Natural killer cell (primary cell): ENCODE measurements at regions not wholly inside any gene's neighbourhood (a gene's known extent, or its start where the extent isn't known, plus 50 kb on each side); places are given as distances from the start of the nearest gene placed in this dataset.

Experiments
- ATAC-seq, 3 donors: fragments of 150-1000 bp in 2 of 3; fragments of 200-7000 bp in 1 of 3; cut with Tn5 transposase; 1 replicate in 1 of 3; 2 replicates in 2 of 3; pipeline ENCODE4 v1.10.0; 2021; ENCODE audit warnings: mild to moderate bottlenecking in 2 of 3, moderate library complexity in 2 of 3
- DNase-seq, 2 donors: peaks; one replicate each; pipeline versions ENCODE4 v3.0.0 to v3.0.0-alpha.2; 2013 to 2021; ENCODE audit warnings: mixed read lengths in 1 of 2
- H3K27ac ChIP-seq: one replicate; pipeline ENCODE4 v1.5.1; 2013; ENCODE audit warnings: mild to moderate bottlenecking, low read length
- H3K27me3 ChIP-seq: one replicate; pipeline ENCODE4 v1.6.1; 2013; ENCODE audit warnings: low read length; ENCODE audit not compliant: control insufficient read depth, insufficient read depth
- H3K36me3 ChIP-seq: one replicate; pipeline ENCODE4 v1.6.1; 2013; ENCODE audit warnings: low read length; ENCODE audit not compliant: control insufficient read depth, insufficient read depth
- H3K4me1 ChIP-seq: one replicate; pipeline ENCODE4 v1.6.1; 2013; ENCODE audit warnings: low read length; ENCODE audit not compliant: control insufficient read depth, insufficient read depth
- H3K4me3 ChIP-seq: one replicate; pipeline ENCODE4 v1.5.1; 2013; ENCODE audit warnings: low read length
- H3K9me3 ChIP-seq: one replicate; pipeline ENCODE4 v1.6.1; 2013; ENCODE audit warnings: low read length; ENCODE audit not compliant: control insufficient read depth, insufficient read depth
- H3K27ac Mint-ChIP-seq, 2 donors: one replicate each; pipeline ENCODE4 v1.8.0; 2022; ENCODE audit warnings: mild to moderate bottlenecking in 2 of 2, mixed read lengths in 2 of 2, moderate library complexity in 1 of 2
- H3K27me3 Mint-ChIP-seq, 2 donors: one replicate each; pipeline ENCODE4 v1.8.0; 2022; ENCODE audit warnings: low read depth in 2 of 2, mixed read lengths in 2 of 2
- H3K36me3 Mint-ChIP-seq: one replicate; pipeline ENCODE4 v1.8.0; 2022; ENCODE audit warnings: mixed read lengths
- H3K4me1 Mint-ChIP-seq, 2 donors: one replicate each; pipeline ENCODE4 v1.8.0; 2022; ENCODE audit warnings: mixed read lengths in 2 of 2
- H3K4me3 Mint-ChIP-seq: one replicate; pipeline ENCODE4 v1.8.0; 2022; ENCODE audit warnings: mild to moderate bottlenecking, moderate library complexity, mixed read lengths
- H3K9me3 Mint-ChIP-seq, 2 donors: one replicate each; pipeline ENCODE4 v1.8.0; 2022; ENCODE audit warnings: mixed read lengths in 2 of 2
- CTCF ChIP-seq: fragments of 200-600 bp; IDR thresholded peaks from one replicate; pipeline ENCODE4 v1.8.0; 2022; ENCODE audit warnings: antibody characterized with exemption
- WGBS: methylation state at CpG from one replicate; pipeline ENCODE4 v1.1.7; 2013; ENCODE audit warnings: missing lambda C conversion rate; ENCODE audit not compliant: insufficient coverage; 5-methylcytosine and 5-hydroxymethylcytosine counted together
- intact Hi-C: fragments of 100-400 bp; cut with micrococcal nuclease; formaldehyde crosslinking; loops from one replicate; pipeline ENCODE4 v1.14.2; 2022

GRCh38 chr7:13159467-13160184 is 472.2 kb downstream of the ARL4A start:
- H3K9me3 Mint-ChIP-seq: peaks cover 4 to 5% of the 10 kb centered on the region in 2 donors
- Histone ChIP-seq H3K27ac (no peak overlapping the region), H3K27me3 (no peaks in the 10 kb centered on the region), H3K36me3 (no peaks in the 10 kb centered on the region), H3K4me3 (no peak overlapping the region), H3K4me1 (no peaks in the 10 kb centered on the region), H3K9me3 (no peaks in the 10 kb centered on the region)
- no peaks in the 10 kb centered on the region for H3K36me3 Mint-ChIP-seq
- H3K4me1 Mint-ChIP-seq: no peaks in the 10 kb centered on the region
- no peak overlapping the region for H3K4me3 Mint-ChIP-seq
- intact Hi-C loops: no loop called here
- no peak overlapping the region for H3K27ac Mint-ChIP-seq
- 100% methylated on average over 1 of the region's 2 CpGs for WGBS
- ATAC-seq (no peak), DNase-seq (no peak)
- no peaks in the 10 kb centered on the region for H3K27me3 Mint-ChIP-seq
- TF ChIP-seq CTCF: no peak

GRCh38 chr7:13161125-13161524 is 473.7 kb downstream of the ARL4A start:
- H3K4me3 ChIP-seq: no peak overlapping the region
- H3K27ac ChIP-seq: no peak overlapping the region
- H3K4me1 ChIP-seq: no peaks in the 10 kb centered on the region
- TF ChIP-seq CTCF: no peak
- Mint-ChIP-seq H3K36me3 (no peaks in the 10 kb centered on the region), H3K4me3 (no peak overlapping the region), H3K4me1 (no peaks in the 10 kb centered on the region), H3K27ac (no peak overlapping the region), H3K9me3 (peaks cover 4 to 5% of the 10 kb centered on the region in 2 donors), H3K27me3 (no peaks in the 10 kb centered on the region)
- ATAC-seq (no peak), DNase-seq (no peak)
- H3K9me3 ChIP-seq: no peaks in the 10 kb centered on the region
- no peaks in the 10 kb centered on the region for H3K36me3 ChIP-seq
- intact Hi-C loops: no loop called here
- no peaks in the 10 kb centered on the region for H3K27me3 ChIP-seq

- no peak for DNase-seq
- Histone ChIP-seq H3K9me3 (no peaks in the 10 kb centered on the region), H3K27me3 (no peaks in the 10 kb centered on the region), H3K4me1 (no peaks in the 10 kb centered on the region), H3K27ac (no peak overlapping the region), H3K36me3 (no peaks in the 10 kb centered on the region), H3K4me3 (no peak overlapping the region)
- Mint-ChIP-seq H3K36me3 (no peaks in the 10 kb centered on the region), H3K4me1 (no peaks in the 10 kb centered on the region), H3K27ac (no peak overlapping the region), H3K27me3 (no peaks in the 10 kb centered on the region), H3K4me3 (no peak overlapping the region), H3K9me3 (peaks cover 2% of the 10 kb centered on the region in 2 donors)
- intact Hi-C loops: no loop called here
- no peak for ATAC-seq
- no peak for TF ChIP-seq CTCF
- 37% methylated on average over 3 of the region's 4 CpGs for WGBS
Observed at GRCh38 chr7:13165854-13166253, 478.4 kb downstream of the ARL4A start.

GRCh38 chr7:13166801-13167200 is 479.4 kb downstream of the ARL4A start:
- Mint-ChIP-seq H3K4me1 (no peaks in the 10 kb centered on the region), H3K9me3 (peaks cover 2 to 4% of the 10 kb centered on the region in 2 donors), H3K27me3 (no peaks in the 10 kb centered on the region), H3K27ac (no peak overlapping the region), H3K4me3 (no peak overlapping the region), H3K36me3 (no peaks in the 10 kb centered on the region)
- intact Hi-C loops: no loop called here
- Histone ChIP-seq H3K9me3 (no peaks in the 10 kb centered on the region), H3K4me1 (no peaks in the 10 kb centered on the region), H3K27ac (no peak overlapping the region), H3K4me3 (no peak overlapping the region), H3K27me3 (no peaks in the 10 kb centered on the region), H3K36me3 (no peaks in the 10 kb centered on the region)
- DNase-seq (no peak), ATAC-seq (no peak)
- 75% methylated on average over 1 of the region's 1 CpG for WGBS
- TF ChIP-seq CTCF: no peak
